ENCODE measurements at regions not wholly inside any gene's neighbourhood (a gene's known extent, or its start where the extent isn't known, plus 50 kb on each side); places are given as distances from the start of the nearest gene placed in this dataset.

DNA sequence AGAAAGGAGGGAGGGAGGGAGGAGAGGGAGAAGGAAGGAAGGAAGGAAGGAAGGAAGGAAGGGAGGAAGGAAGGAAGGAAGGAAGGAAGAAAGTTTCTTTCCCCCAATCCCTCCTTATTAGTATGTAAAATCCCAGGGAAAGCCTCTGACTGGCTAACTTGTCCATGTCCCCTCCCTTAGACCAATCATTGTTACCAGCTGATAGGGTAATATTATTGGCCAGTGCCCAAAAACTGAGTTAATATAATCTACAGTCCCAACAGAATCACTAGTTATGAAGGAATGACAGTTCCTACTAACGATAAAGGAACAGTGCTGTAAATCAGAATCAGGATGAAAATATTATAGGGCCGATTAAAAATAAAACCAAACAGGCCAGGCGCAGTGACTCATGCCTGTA is 53.6 kb upstream of the CCNG1 start:
- no peak for TF ChIP-seq CHD2 (IDR thresholded peaks at IDR 0.05; ENCODE audit: low read length, partially characterized antibody)
- no peak for TF ChIP-seq RAD21 (IDR thresholded peaks at IDR 0.05; ENCODE audit: low read length)
- TF ChIP-seq CTCF (IDR thresholded peaks at IDR 0.05) = no peak
- TF ChIP-seq FOXJ3 (CRISPR knock-in tag; IDR thresholded peaks at IDR 0.05) = no peak
- no peak for TF ChIP-seq YY1 (IDR thresholded peaks at IDR 0.05; ENCODE audit: low read depth)
- TF ChIP-seq USF2 (IDR thresholded peaks at IDR 0.05; ENCODE audit: borderline replicate concordance, low read depth, low read length) = no peak
- no peak for TF ChIP-seq EP300 (IDR thresholded peaks at IDR 0.05; ENCODE audit: borderline replicate concordance in 1 of 2, low read depth in 1 of 2, low read length in 1 of 2)
- no peak for TF ChIP-seq MXI1 (IDR thresholded peaks at IDR 0.05; ENCODE audit: low read depth, low read length)
- TF ChIP-seq RCOR1 (IDR thresholded peaks at IDR 0.05; ENCODE audit: low read length) = no peak
- TF ChIP-seq SIN3A (IDR thresholded peaks at IDR 0.05; ENCODE audit: borderline replicate concordance, low read depth, low read length) = no peak

All from SK-N-SH (cell line).